Caki2 (cell line): ENCODE measurements at regions not wholly inside any gene's neighbourhood (a gene's known extent, or its start where the extent isn't known, plus 50 kb on each side); places are given as distances from the start of the nearest gene placed in this dataset.
A peak's percentile ranks its signal among the peaks of the same experiment; 100 is the strongest.
"Not testable (repeated sequence)": the region's sequence is repeated elsewhere in the genome, so short reads cannot be mapped to it uniquely, and the experiment has no call there.

Experiments
- DNase-seq: peaks from one replicate; pipeline ENCODE4 v3.0.0-alpha.2; 2015; ENCODE audit warnings: low read depth
- in situ Hi-C: cut with HindIII; loops from 2 replicates; pipeline ENCODE4 v1.10.0; 2016; ENCODE audit warnings: low sequenced_read_pairs, low pct_unique_long_range_greater_than_20kb, mixed read lengths

GRCh38 chr4:24380957-24381665, 203.2 kb downstream of the DHX15 start:
- in situ Hi-C loops = no loop called here
- peak; percentile 8 for DNase-seq

DNA sequence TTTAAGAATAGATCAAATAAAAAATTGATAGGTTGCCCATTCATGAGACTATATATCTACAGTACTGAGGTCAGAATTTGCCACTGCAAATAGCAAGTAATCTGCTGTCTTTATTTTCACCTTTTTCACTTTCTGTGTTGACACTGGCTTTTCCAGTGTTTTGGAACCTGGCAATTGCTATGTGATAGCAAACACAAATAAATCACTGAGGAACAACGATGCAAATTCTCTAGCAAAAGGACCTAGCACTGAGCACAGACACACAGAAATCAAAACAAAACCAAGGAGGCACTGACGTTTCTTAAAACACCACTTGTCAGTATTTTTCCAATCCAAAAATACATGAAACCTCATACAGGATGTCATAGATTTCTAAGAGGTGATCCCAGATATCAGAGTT, 210.7 kb downstream of the DHX15 start:
- no peak for DNase-seq
- in situ Hi-C loops = no loop called here

DNA sequence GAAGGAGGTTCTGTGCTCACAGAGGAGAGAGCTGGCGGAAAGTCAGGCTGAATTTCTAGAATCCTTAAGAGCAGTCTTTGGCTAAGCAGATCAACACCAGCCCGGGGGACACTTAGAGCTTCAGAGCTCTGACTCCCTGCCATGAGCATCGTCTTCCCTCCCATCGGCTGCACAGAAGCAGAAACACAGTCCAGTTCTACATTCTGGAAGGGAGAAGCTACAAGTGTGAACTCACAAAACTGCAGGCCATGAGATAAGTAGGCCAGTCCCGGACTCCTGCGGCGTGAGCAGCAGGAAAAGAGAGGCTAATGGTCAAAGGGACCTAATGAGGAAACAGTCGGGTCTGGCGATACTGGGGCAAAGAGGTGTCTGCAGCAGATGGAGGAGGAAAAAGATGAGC, 211.5 kb downstream of the DHX15 start:
- in situ Hi-C loops = no loop called here

DNA sequence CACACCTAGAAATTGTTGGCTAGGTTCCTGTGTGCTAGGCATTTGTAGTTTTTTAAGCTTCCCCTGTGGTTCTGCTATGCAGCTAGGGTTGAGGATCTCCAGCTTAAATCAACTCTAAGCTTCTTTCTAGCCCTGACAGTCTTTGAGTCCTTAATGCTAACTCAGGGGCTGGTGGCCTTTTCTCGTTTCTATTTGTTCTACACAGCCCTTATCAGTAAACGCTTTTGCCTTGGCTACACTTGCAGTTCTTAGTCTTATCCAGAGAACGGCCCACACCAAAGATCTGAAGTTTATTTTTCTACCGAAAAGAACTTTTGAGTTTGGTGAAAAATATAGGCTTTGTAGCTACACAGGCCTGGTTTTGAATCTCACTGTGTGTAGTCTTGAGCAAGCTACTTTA, 212.0 kb downstream of the DHX15 start:
- in situ Hi-C loops = no loop called here
- no peak for DNase-seq

More for the DNA sequence above, 211.5 kb downstream of the DHX15 start:
- DNase-seq = no peak

- DNase-seq = no peak
- in situ Hi-C loops = no loop called here
Measured at GRCh38 chr4:24370421-24370820, 213.9 kb downstream of the DHX15 start.

DNA sequence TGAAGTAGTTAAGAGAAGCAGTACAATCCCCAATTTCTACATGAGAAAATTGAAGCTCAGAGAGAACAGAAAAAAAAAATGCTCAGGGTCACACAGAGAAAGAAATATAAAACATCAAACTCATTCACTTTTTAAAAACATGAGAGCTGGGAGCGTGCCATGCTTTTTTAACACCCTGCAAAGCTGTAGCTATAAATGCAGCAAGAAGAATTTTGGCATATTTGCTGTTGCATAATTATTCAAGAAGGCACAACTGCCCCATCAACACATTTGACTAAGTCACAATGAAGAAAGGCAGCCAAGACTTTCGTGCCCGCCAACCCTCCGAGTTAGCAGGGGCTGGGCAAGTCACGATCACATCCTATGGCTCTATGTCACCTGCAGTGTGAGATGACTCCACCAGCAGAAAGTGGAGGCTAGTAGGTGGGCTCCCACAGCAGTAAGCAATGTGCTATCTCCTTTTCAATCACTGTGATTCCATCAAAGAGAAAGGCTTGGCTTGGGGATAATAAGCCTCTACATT, 214.8 kb downstream of the DHX15 start:
- DNase-seq = no peak
- in situ Hi-C loops = no loop called here

GRCh38 chr4:24368801-24369200, 215.6 kb downstream of the DHX15 start:
- DNase-seq = no peak
- in situ Hi-C loops = no loop called here

GRCh38 chr4:24364852-24365251, 219.5 kb downstream of the DHX15 start:
- in situ Hi-C loops = no loop called here
- no peak for DNase-seq

DNA sequence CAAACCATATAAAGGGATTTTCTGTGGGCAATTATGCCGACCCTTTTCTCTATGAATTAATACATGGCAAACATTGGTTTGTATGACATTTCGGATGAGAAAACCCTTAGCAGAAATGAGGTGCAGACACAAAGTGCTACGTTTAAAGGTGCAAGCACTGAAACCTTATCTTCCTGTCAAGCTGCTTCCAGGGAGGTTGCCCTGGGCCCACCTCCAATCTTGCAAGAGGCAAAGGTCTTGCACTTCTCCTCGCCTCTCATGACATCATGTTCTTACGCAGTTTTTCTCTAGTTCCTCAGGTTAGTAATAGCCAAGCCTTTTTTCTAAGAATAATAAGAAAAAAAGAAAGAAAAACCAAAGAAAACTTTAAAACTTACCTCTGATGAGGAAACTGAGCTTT, 220.1 kb downstream of the DHX15 start:
- no peak for DNase-seq
- in situ Hi-C loops = no loop called here

GRCh38 chr4:24363751-24364150, 220.6 kb downstream of the DHX15 start:
- in situ Hi-C loops = no loop called here
- DNase-seq = no peak

- in situ Hi-C loops = no loop called here
- no peak for DNase-seq
Measured at GRCh38 chr4:24352112-24352511, 232.2 kb downstream of the DHX15 start.

- in situ Hi-C loops = not testable (repeated sequence)
- DNase-seq = peak; percentile 2
Measured at GRCh38 chr4:24349168-24349996, 235.0 kb downstream of the DHX15 start.

DNA sequence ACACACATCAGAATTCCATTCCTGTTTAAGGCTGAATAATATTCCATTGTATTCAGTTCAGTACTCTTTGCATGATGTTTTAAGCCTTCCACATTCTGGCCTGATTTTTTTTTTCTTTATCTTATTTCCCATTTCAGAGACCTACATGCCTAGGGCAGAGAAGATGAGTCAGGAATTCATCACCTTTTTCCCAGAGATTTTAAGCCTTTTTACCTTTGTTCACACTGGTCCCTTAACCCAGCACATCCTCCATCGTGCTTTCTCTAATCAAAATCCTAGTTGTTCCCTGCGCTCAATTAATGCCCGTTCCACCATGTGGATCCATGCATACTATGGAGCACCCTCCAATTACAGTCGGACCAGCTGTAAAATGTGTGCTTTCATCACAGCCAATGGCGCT, 245.1 kb downstream of the DHX15 start:
- in situ Hi-C loops = no loop called here
- no peak for DNase-seq

- DNase-seq = no peak
- in situ Hi-C loops = no loop called here
Measured at GRCh38 chr4:24337451-24338190, 246.7 kb downstream of the DHX15 start.

DNA sequence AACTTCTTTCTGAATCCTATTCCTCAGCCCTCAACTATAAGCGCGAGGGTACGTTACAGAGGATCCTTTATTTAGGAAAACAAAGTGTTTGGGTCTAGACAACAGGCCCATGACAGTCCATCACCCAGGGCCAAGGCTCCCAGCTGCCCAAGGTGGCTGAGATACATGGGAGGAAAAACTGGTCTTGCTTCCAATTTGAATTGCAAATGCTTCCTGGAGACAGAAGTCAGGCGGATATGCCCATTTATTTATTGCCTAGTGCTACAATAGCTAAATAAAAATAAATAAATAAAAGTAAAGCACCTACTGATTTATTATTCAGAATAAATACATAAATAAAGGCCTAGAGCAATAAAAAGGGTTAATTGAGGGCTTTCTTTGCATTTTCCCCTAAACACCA, 248.7 kb downstream of the DHX15 start:
- no peak for DNase-seq
- in situ Hi-C loops = no loop called here

GRCh38 chr4:24334906-24335305, 249.4 kb downstream of the DHX15 start:
- in situ Hi-C loops = no loop called here

DNA sequence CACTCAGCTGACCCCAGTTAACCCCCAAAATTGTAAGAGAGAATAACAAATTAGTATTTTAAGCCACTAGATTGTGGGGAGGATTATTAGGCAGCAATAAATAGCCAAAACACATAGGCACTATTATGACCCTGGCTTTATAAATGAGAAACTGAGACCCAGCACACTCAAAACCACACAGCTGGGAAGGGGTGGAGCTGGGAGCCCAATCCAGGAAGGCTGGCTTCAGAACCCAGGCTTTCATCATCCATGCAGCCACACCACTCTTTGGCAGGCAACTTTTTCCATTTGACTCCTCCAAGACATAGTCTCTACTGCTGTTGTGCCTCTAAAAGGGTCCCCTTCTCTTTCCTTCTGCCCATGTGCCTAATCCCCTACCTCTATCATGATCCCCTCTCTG, 253.8 kb downstream of the DHX15 start:
- DNase-seq = no peak
- in situ Hi-C loops = no loop called here

More at GRCh38 chr4:24334906-24335305, 249.4 kb downstream of the DHX15 start:
- DNase-seq = no peak

- DNase-seq = no peak
- in situ Hi-C loops = no loop called here
Measured at GRCh38 chr4:24330172-24330571, 254.2 kb downstream of the DHX15 start.

DNA sequence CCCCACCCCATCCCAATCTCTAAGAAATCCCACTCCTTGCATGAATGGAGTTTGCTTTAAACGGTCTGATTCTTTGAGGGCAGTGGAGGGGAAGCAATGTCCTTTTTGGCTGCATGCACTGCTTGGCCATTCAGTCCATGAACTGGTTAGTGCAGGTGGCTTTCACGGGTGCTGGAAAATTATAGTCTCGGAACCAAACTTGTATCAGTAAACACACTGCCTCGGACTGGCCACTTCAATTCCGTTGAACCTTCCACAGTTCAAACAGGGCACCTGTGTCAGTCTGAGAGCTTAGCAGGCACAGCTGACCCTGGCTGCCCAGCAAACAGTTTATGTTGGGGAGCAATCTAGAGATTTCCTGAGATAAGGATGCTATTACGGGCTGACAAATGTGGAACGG, 255.6 kb downstream of the DHX15 start:
- no peak for DNase-seq
- in situ Hi-C loops = no loop called here
